Activated naive CD8-positive, alpha-beta T cell treated with anti-CD3 and anti-CD28 coated beads for 36 hours (primary cell): ENCODE measurements at regions not wholly inside any gene's neighbourhood (a gene's known extent, or its start where the extent isn't known, plus 50 kb on each side); places are given as distances from the start of the nearest gene placed in this dataset.

Experiments
- DNase-seq: peaks from one replicate; pipeline ENCODE4 v3.0.0; 2021
- H3K27ac Mint-ChIP-seq: one replicate; pipeline ENCODE4 v1.8.0; 2022; ENCODE audit warnings: mild to moderate bottlenecking, moderate library complexity, mixed read lengths
- H3K27me3 Mint-ChIP-seq: one replicate; pipeline ENCODE4 v1.8.0; 2022; ENCODE audit warnings: mild to moderate bottlenecking, mixed read lengths
- H3K36me3 Mint-ChIP-seq: one replicate; pipeline ENCODE4 v1.8.0; 2021; ENCODE audit warnings: mild to moderate bottlenecking, mixed read lengths
- H3K4me1 Mint-ChIP-seq: one replicate; pipeline ENCODE4 v1.8.0; 2021; ENCODE audit warnings: mixed read lengths
- H3K4me3 Mint-ChIP-seq: one replicate; pipeline ENCODE4 v1.8.0; 2022; ENCODE audit warnings: mild to moderate bottlenecking, moderate library complexity, mixed read lengths
- H3K9me3 Mint-ChIP-seq: one replicate; pipeline ENCODE4 v1.8.0; 2022; ENCODE audit warnings: mixed read lengths

DNA sequence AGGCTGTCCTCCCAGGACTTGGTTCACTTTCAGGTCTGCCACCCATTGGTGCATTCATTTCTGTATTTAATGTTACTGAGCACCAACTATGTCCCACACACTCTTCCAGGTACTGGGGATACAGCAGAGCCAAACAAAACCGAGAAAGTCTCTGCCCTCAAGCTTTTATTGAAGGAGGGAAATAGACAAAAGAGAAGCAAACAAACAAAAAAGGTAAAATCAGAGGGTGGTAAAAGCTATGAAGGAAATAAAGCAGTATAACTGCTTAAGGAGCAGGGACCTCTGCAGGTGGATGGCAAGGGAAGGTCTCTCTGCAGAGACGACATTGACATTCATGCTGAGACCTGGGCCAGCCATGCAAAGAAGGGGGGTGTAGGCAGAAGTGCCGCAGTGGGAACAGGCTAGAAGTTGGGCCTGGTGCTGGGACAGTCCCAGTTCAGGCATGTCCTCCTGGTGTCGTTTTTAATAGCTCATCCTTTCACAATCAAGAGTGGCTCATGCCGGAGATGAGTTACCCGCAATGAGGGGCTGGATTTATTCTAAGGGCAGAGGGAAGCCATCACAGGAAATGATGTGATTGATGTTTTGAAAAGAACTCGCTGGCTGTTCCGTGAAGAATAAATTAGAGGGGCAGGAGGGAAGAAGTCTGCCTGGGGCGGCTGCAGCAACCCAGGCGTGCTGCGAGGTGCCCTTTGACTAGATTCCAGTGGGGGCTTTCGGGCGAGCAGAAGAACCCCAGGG is 72.8 kb downstream of the IRF2BPL start:
- Mint-ChIP-seq H3K9me3 (peaks cover 5% of the 10 kb centered on the region), H3K4me1 (peaks cover 55% of the 10 kb centered on the region), H3K27ac (peak overlapping the region; percentile 99), H3K4me3 (peak overlapping the region; percentile 83), H3K27me3 (no peaks in the 10 kb centered on the region), H3K36me3 (peaks cover 5% of the 10 kb centered on the region)
- DNase-seq, result peak; percentile 69

- H3K36me3 Mint-ChIP-seq, result no peaks in the 10 kb centered on the region
- H3K27ac Mint-ChIP-seq, result peak overlapping the region; percentile 69
- no peaks in the 10 kb centered on the region for H3K27me3 Mint-ChIP-seq
- DNase-seq, result no peak
- peaks cover 45% of the 10 kb centered on the region for H3K4me1 Mint-ChIP-seq
- no peaks in the 10 kb centered on the region for H3K9me3 Mint-ChIP-seq
- H3K4me3 Mint-ChIP-seq, result no peak overlapping the region
Observed at GRCh38 chr14:76954394-76955190, 73.9 kb downstream of the IRF2BPL start.

- Mint-ChIP-seq H3K27me3 (no peaks in the 10 kb centered on the region), H3K27ac (peak overlapping the region; percentile 81), H3K36me3 (no peaks in the 10 kb centered on the region), H3K9me3 (no peaks in the 10 kb centered on the region), H3K4me1 (peaks cover 36% of the 10 kb centered on the region), H3K4me3 (peak overlapping the region; percentile 37)
- DNase-seq, result peak; percentile 54
Observed at GRCh38 chr14:76953311-76953945, 75.1 kb downstream of the IRF2BPL start.

- Mint-ChIP-seq H3K36me3 (no peaks in the 10 kb centered on the region), H3K4me3 (no peak overlapping the region), H3K9me3 (no peaks in the 10 kb centered on the region), H3K27ac (no peak overlapping the region), H3K27me3 (no peaks in the 10 kb centered on the region), H3K4me1 (peaks cover 38% of the 10 kb centered on the region)
- DNase-seq, result no peak
Observed at GRCh38 chr14:76951166-76951565, 77.3 kb downstream of the IRF2BPL start.

- no peak overlapping the region for H3K4me3 Mint-ChIP-seq
- DNase-seq, result no peak
- no peaks in the 10 kb centered on the region for H3K9me3 Mint-ChIP-seq
- H3K36me3 Mint-ChIP-seq, result no peaks in the 10 kb centered on the region
- peaks cover 30% of the 10 kb centered on the region for H3K4me1 Mint-ChIP-seq
- H3K27ac Mint-ChIP-seq, result no peak overlapping the region
- H3K27me3 Mint-ChIP-seq, result no peaks in the 10 kb centered on the region
Observed at GRCh38 chr14:76950055-76951020, 78.2 kb downstream of the IRF2BPL start.

DNA sequence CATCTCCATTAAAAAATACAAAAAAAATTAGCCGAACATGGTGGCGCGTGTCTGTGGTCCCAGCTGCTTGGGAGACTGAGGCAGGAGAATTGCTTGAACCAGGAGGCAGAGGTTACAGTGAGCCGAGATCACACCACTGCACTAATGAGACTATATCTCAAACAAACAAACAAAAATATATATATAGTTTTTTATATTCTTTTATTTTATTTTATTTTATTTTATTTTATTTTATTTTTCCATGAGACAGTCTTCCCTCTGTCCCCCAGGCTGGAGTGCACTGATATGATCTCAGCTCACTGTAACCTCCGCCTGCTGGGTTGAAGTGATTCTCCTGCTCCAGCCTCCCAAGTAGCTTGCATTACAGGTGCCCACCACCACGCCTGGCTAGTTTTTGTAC is 79.5 kb downstream of the IRF2BPL start:
- Mint-ChIP-seq H3K27me3 (no peaks in the 10 kb centered on the region), H3K27ac (no peak overlapping the region), H3K9me3 (no peaks in the 10 kb centered on the region), H3K4me3 (no peak overlapping the region), H3K36me3 (no peaks in the 10 kb centered on the region), H3K4me1 (peaks cover 23% of the 10 kb centered on the region)
- no peak for DNase-seq

DNA sequence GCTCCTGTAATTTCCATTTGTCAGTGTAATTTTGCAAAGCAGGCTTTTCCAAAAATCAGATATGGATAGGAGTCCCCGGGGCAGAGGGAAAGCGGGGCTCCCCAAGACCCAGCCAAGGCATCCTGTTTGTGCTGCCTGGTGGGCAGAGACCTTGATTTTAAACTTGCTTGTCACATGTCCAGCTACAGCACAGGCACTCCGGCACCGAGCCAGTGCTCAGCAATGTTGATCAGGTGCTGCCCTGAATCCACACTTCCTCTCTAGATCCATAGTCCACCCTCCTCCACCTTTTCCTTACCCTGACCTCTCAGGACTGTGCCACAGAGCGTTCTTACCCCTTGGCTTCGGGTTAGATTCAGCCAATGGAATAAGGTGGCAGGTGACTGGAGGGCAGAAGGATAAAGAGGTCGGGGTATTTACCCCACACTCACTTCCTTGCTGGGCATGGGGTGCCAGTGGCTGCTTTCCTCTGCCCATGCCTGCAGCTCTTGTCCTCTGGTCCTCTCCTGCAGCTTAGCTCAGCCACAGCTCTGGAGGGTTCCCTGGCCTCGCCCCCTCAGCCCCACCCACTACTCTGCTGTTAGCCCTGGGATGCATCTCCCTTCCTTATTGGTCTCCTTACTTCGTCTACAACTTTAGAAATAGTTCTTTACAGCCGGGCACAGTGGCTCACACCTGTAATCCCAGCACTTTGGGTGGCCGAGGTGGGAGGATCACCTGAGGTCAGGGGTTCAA is 80.1 kb downstream of the IRF2BPL start:
- no peak overlapping the region for H3K4me3 Mint-ChIP-seq
- H3K27ac Mint-ChIP-seq, result no peak overlapping the region
- no peak for DNase-seq
- peaks cover 20% of the 10 kb centered on the region for H3K4me1 Mint-ChIP-seq
- H3K36me3 Mint-ChIP-seq, result no peaks in the 10 kb centered on the region
- no peaks in the 10 kb centered on the region for H3K27me3 Mint-ChIP-seq
- no peaks in the 10 kb centered on the region for H3K9me3 Mint-ChIP-seq

DNA sequence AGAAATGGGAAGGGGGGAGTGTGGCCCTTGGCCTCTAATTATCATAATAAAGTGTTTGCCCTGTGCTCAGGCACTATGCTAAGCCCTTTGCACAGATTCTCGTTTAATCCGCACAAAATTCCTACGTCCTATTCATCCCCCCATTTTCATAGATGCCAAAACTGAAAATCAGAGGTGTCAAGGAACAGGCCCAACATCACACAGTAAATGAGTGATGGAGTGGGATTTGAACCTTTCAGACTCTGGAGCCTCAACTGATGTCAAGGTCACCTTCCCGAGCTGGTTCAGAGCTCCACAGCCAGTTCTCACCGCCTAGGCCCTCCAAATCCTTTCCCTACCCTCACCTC is 80.7 kb downstream of the IRF2BPL start:
- Mint-ChIP-seq H3K27ac (no peak overlapping the region), H3K27me3 (no peaks in the 10 kb centered on the region), H3K4me3 (no peak overlapping the region), H3K9me3 (no peaks in the 10 kb centered on the region), H3K36me3 (no peaks in the 10 kb centered on the region), H3K4me1 (peaks cover 18% of the 10 kb centered on the region)
- DNase-seq, result no peak

GRCh38 chr14:76947078-76947837 is 81.2 kb downstream of the IRF2BPL start:
- H3K4me1 Mint-ChIP-seq, result peaks cover 22% of the 10 kb centered on the region
- no peaks in the 10 kb centered on the region for H3K27me3 Mint-ChIP-seq
- peak overlapping the region; percentile 20 for H3K4me3 Mint-ChIP-seq
- H3K27ac Mint-ChIP-seq, result peak overlapping the region; percentile 47
- peak; percentile 85 for DNase-seq
- no peaks in the 10 kb centered on the region for H3K36me3 Mint-ChIP-seq
- H3K9me3 Mint-ChIP-seq, result no peaks in the 10 kb centered on the region

GRCh38 chr14:76946753-76947077 is 81.8 kb downstream of the IRF2BPL start:
- Mint-ChIP-seq H3K4me3 (peak overlapping the region; percentile 20), H3K27ac (peak overlapping the region; percentile 47), H3K27me3 (no peaks in the 10 kb centered on the region), H3K36me3 (no peaks in the 10 kb centered on the region), H3K9me3 (no peaks in the 10 kb centered on the region), H3K4me1 (peaks cover 22% of the 10 kb centered on the region)
- DNase-seq, result no peak

DNA sequence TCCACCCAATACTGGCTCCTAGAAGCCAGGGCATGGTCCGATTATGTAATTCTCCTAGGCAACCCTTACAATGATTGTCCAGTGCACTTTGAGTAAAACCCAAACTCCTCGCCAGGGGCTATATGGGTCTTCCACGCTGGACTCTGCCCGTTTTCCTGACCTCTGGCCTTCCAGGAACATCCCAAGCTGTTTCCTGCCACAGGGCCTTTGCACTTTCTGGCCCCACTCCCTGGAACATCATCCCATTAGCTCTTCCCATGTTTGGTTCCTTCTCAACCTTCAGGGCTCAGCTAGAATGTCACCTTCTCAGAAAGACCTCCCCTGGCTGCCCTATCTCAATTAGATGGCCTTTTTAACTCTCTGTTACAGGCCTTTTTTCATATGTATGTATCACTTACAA is 85.4 kb downstream of the IRF2BPL start:
- Mint-ChIP-seq H3K4me3 (no peak overlapping the region), H3K27me3 (no peaks in the 10 kb centered on the region), H3K4me1 (peaks cover 19% of the 10 kb centered on the region), H3K27ac (no peak overlapping the region), H3K9me3 (no peaks in the 10 kb centered on the region), H3K36me3 (no peaks in the 10 kb centered on the region)
- no peak for DNase-seq

DNA sequence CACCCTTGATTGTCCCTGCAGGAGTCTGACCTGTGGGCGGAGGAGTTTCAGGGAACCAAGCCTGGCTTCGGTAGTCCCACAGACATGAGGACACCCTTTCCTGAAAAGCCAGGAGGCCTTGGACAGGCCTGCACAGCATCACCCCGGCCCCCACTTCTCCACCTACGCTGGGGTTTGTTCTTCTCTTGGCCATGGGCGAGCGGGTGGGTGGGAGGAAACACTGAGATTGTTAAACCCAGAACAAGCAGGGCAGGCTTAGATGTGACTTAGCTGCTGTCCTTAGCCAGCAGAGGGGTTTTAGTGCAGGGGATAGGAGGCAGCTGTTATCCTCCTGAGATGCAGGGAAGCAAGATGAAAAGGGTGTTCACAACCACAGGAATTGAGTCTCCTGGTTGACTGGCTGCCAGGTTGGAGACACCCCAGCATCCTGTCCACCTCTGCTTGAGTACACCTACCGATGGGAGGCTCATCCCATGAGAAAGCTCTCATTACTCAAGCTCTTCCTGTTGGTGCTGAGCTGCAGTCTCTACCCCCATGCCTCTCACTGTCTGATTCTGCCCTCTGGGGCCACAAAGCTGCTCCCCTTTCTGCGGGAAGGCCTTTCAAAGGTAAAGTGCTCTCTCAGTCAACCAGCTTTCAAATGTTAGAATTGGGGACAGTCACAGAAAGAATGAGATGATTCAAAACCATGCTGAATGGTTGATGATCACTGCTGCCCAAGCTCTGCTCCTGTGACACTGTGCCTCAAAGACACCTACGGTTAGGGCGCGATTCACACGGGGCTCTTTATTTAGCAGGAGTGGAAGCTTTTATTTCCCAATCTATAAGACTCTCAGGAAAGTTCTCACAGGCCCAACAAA is 86.3 kb downstream of the IRF2BPL start:
- Mint-ChIP-seq H3K27ac (no peak overlapping the region), H3K4me3 (no peak overlapping the region)

DNA sequence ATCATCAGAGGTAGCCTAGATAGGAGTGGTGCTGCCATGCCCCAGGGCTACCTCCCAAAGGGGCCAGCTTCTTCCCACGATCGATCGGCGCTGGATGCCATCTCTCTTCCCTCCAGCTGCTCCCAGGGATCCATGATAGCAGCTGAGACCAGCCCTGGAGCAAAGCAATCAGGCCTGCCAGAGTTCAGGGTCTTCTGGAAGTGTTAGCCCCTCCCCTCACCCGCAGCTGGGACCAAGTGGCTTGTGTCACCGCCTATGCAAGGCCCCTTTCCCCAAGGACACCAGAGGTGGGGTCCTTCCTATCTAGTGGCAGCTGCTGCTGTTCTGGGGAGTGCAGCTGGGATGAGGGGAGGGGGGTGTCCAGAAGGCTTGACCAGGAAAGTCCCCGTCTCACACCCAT is 87.0 kb downstream of the IRF2BPL start:
- H3K9me3 Mint-ChIP-seq, result no peaks in the 10 kb centered on the region
- peak overlapping the region; percentile 20 for H3K27ac Mint-ChIP-seq
- H3K27me3 Mint-ChIP-seq, result no peaks in the 10 kb centered on the region
- H3K4me1 Mint-ChIP-seq, result peaks cover 5% of the 10 kb centered on the region
- DNase-seq, result no peak
- H3K4me3 Mint-ChIP-seq, result no peak overlapping the region
- H3K36me3 Mint-ChIP-seq, result no peaks in the 10 kb centered on the region

More for the DNA sequence above, 86.3 kb downstream of the IRF2BPL start:
- H3K9me3 Mint-ChIP-seq, result no peaks in the 10 kb centered on the region
- no peaks in the 10 kb centered on the region for H3K27me3 Mint-ChIP-seq
- peaks cover 11% of the 10 kb centered on the region for H3K4me1 Mint-ChIP-seq
- H3K36me3 Mint-ChIP-seq, result no peaks in the 10 kb centered on the region
- no peak for DNase-seq
